LNCAP (cell line): ENCODE measurements at regions not wholly inside any gene's neighbourhood (a gene's known extent, or its start where the extent isn't known, plus 50 kb on each side); places are given as distances from the start of the nearest gene placed in this dataset.

ENCODE experiments used
- CTCF ChIP-seq: fragments of 450-650 bp; IDR thresholded peaks from 2 replicates; pipeline ENCODE4 v1.5.1; 2017; ENCODE audit warnings: mild to moderate bottlenecking

- no peak for TF ChIP-seq CTCF
Measured at GRCh38 chr9:81305561-81306182, 383.7 kb downstream of the TLE1 start.

GRCh38 chr9:81303658-81304057, 385.7 kb downstream of the TLE1 start:
- no peak for TF ChIP-seq CTCF

GRCh38 chr9:81293651-81294050, 395.7 kb downstream of the TLE1 start:
- TF ChIP-seq CTCF = no peak

GRCh38 chr9:81292056-81292805, 397.1 kb downstream of the TLE1 start:
- no peak for TF ChIP-seq CTCF

GRCh38 chr9:81289622-81290021, 399.7 kb downstream of the TLE1 start:
- no peak for TF ChIP-seq CTCF

- TF ChIP-seq CTCF = no peak
Measured at GRCh38 chr9:81268048-81268447, 421.3 kb downstream of the TLE1 start.

- no peak for TF ChIP-seq CTCF
Measured at GRCh38 chr9:81266674-81267073, 422.7 kb downstream of the TLE1 start.
